HCT116 (cell line): ENCODE measurements at regions not wholly inside any gene's neighbourhood (a gene's known extent, or its start where the extent isn't known, plus 50 kb on each side); places are given as distances from the start of the nearest gene placed in this dataset.

Experiments
- ATAC-seq: fragments of 200-7000 bp; cut with Tn5 transposase; 2 replicates; pipeline ENCODE4 v1.9.1; 2020; ENCODE audit warnings: mild to moderate bottlenecking, moderate library complexity
- BruUV-seq: library from RNA; stranded (reverse); fragments of 400-500 nt; replicated peaks from 2 replicates; lab custom pipeline; 2021; lab: Mats Ljungman, UMichigan
- CTCF ChIA-PET: fragments of 300-600 bp; sonication (Branson Sonifier 250); formaldehyde crosslinking; loops from one replicate; lab custom pipeline; 2021; ENCODE audit warnings: antibody characterized with exemption; lab: Charles Lee
- POLR2A ChIA-PET: fragments of 300-600, 350-600 bp; sonication (Branson Sonifier 250); formaldehyde crosslinking; loops from one replicate; lab custom pipeline; 2021; ENCODE audit warnings: antibody characterized with exemption; lab: Charles Lee
- RAD21 ChIA-PET, 2 experiments: fragments of 300-600 bp; sonication (Branson Sonifier 250); formaldehyde crosslinking; loops; one replicate each; lab custom pipeline; 2023; ENCODE audit warnings: low total read pairs in 2 of 2; ENCODE audit not compliant: uncharacterized antibody in 2 of 2, unreplicated experiment in 2 of 2, low non-redundant PET in 1 of 2; lab: Charles Lee
- DNase-seq: peaks from one replicate; pipeline ENCODE4 v3.0.0-alpha.2; 2010; ENCODE audit warnings: low read depth, low spot score
- H2AFZ ChIP-seq: fragments of 200-600 bp; shearing (Covaris generic), sonication (generic); 2 replicates; pipeline ENCODE4 v1.6.1; 2017; ENCODE audit warnings: low read depth, mixed run types, mixed read lengths, antibody characterized with exemption, low read length; ENCODE audit not compliant: poor library complexity, severe bottlenecking
- H3K27ac ChIP-seq: 2 replicates; pipeline ENCODE4 v1.5.1; 2012; ENCODE audit warnings: low read depth, low read length
- H3K27me3 ChIP-seq: fragments of 200-600 bp; sonication (generic); 2 replicates; pipeline ENCODE4 v1.6.1; 2016; ENCODE audit warnings: mixed run types, low read length, mixed read lengths; ENCODE audit not compliant: insufficient read depth
- H3K36me3 ChIP-seq, 2 experiments: fragments of 200-500 bp in 1 of 2; fragments of 200-600 bp in 1 of 2; sonication (Bioruptor generic) in 1 of 2; sonication (generic) in 1 of 2; 2 replicates each; pipeline versions ENCODE4 v1.5.1 to v1.6.1; 2014 to 2016; ENCODE audit warnings: low read length in 2 of 2, inconsistent platforms in 1 of 2, mixed read lengths in 1 of 2, mixed run types in 1 of 2; ENCODE audit not compliant: insufficient read depth in 2 of 2, control insufficient read depth in 1 of 2
- H3K4me1 ChIP-seq, 2 experiments: fragments of 200-600 bp in 1 of 2; sonication (generic) in 1 of 2; 2 replicates each; pipeline versions ENCODE4 v1.5.1 to v1.6.1; 2012 to 2017; ENCODE audit warnings: low read length in 2 of 2, inconsistent platforms in 1 of 2, mild to moderate bottlenecking in 1 of 2, mixed read lengths in 1 of 2, mixed run types in 1 of 2, moderate library complexity in 1 of 2; ENCODE audit not compliant: insufficient read depth in 2 of 2, control insufficient read depth in 1 of 2
- H3K4me2 ChIP-seq: fragments of 200-600 bp; sonication (generic); 2 replicates; pipeline ENCODE4 v1.6.1; 2017; ENCODE audit warnings: mixed run types, low read length, mixed read lengths
- H3K4me3 ChIP-seq, 2 experiments: fragments of 200-600 bp in 1 of 2; sonication (generic) in 1 of 2; replicated peaks in 1 of 2; 2 replicates each; pipeline ENCODE4 v1.5.1; 2011 to 2016; ENCODE audit warnings: low read length in 2 of 2, control low read depth in 1 of 2, low read depth in 1 of 2, mild to moderate bottlenecking in 1 of 2, mixed read lengths in 1 of 2, mixed run types in 1 of 2
- H3K79me2 ChIP-seq: fragments of 200-600 bp; sonication (generic); 2 replicates; pipeline ENCODE4 v1.6.1; 2017; ENCODE audit warnings: mild to moderate bottlenecking, mixed run types, low read length, moderate library complexity, mixed read lengths; ENCODE audit not compliant: insufficient read depth
- H3K9ac ChIP-seq: fragments of 200-600 bp; sonication (generic); 2 replicates; pipeline ENCODE4 v1.6.1; 2016; ENCODE audit warnings: low read length, mixed read lengths
- H3K9me2 ChIP-seq: fragments of 200-600 bp; sonication (generic), shearing (Covaris generic); 2 replicates; pipeline ENCODE4 v1.6.1; 2017; ENCODE audit warnings: mixed run types, mild to moderate bottlenecking, moderate library complexity; ENCODE audit not compliant: insufficient read depth
- H3K9me3 ChIP-seq, 2 experiments: fragments of 200-500 bp in 1 of 2; fragments of 200-600 bp in 1 of 2; sonication (Bioruptor generic) in 1 of 2; sonication (generic) in 1 of 2; 2 replicates each; pipeline ENCODE4 v1.6.1; 2014 to 2017; ENCODE audit warnings: low read length in 2 of 2, mixed read lengths in 2 of 2, inconsistent platforms in 1 of 2, low read depth in 1 of 2, mild to moderate bottlenecking in 1 of 2, mixed run types in 1 of 2, moderate library complexity in 1 of 2; ENCODE audit not compliant: control insufficient read depth in 1 of 2, insufficient read depth in 1 of 2
- H4K20me1 ChIP-seq: fragments of 200-600 bp; sonication (generic), shearing (Covaris generic); 2 replicates; pipeline ENCODE4 v1.6.1; 2017; ENCODE audit warnings: mixed run types, mild to moderate bottlenecking, moderate library complexity; ENCODE audit not compliant: insufficient read depth
- EZH2 ChIP-seq: fragments of 200-600 bp; sonication (generic); IDR thresholded peaks from 2 replicates; pipeline ENCODE4 v1.6.1; 2017; ENCODE audit warnings: antibody characterized with exemption, mixed run types
- POLR2A ChIP-seq: IDR thresholded peaks from 2 replicates; pipeline ENCODE4 v1.7.0; 2011; ENCODE audit warnings: borderline replicate concordance; ENCODE audit not compliant: insufficient read depth, insufficient read length; ENCODE audit errors: extremely low read depth
- POLR2AphosphoS5 ChIP-seq: IDR thresholded peaks from 2 replicates; pipeline ENCODE4 v1.6.1; 2011; ENCODE audit warnings: mild to moderate bottlenecking, low read depth, low read length, moderate library complexity
- SIN3A ChIP-seq: IDR thresholded peaks from 2 replicates; pipeline ENCODE4 v1.6.1; 2012; ENCODE audit warnings: low read depth
- TCF7L2 ChIP-seq: IDR thresholded peaks from 2 replicates; pipeline ENCODE4 v1.7.0; 2011; ENCODE audit warnings: borderline replicate concordance, inconsistent platforms; ENCODE audit not compliant: insufficient read depth, insufficient read length; ENCODE audit errors: extremely low read depth
- YY1 ChIP-seq: IDR thresholded peaks from 2 replicates; pipeline ENCODE4 v1.6.1; 2011; ENCODE audit warnings: low read length, low read depth, moderate library complexity, mild to moderate bottlenecking; ENCODE audit not compliant: insufficient replicate concordance; ENCODE audit errors: extremely low read depth
- ZBTB33 ChIP-seq: IDR thresholded peaks from 2 replicates; pipeline ENCODE4 v1.6.1; 2011; ENCODE audit warnings: mild to moderate bottlenecking, low read length, moderate library complexity; ENCODE audit not compliant: insufficient replicate concordance; ENCODE audit errors: extremely low read depth
- ZFX ChIP-seq: fragments of 450-650 bp; IDR thresholded peaks from 2 replicates; pipeline ENCODE4 v1.6.1; 2017
- ZNF274 ChIP-seq: fragments of 200-500 bp; sonication (Bioruptor generic); IDR thresholded peaks from 2 replicates; pipeline ENCODE4 v1.6.1; 2014; ENCODE audit warnings: mild to moderate bottlenecking, low read depth, low read length, inconsistent platforms
- intact Hi-C: fragments of 100-400 bp; cut with micrococcal nuclease; formaldehyde crosslinking; loops from 2 replicates; pipeline ENCODE4 v1.10.0; 2022
- TF ChIP-seq, protein P1 (sequence below): IDR thresholded peaks from 2 replicates; pipeline ENCODE4 v1.6.1; 2012; ENCODE audit warnings: low read depth
- TF ChIP-seq, protein P2 (sequence below): IDR thresholded peaks from 2 replicates; pipeline ENCODE4 v1.6.1; 2012
- TF ChIP-seq, protein P3 (sequence below), 3 experiments: fragments of 200-600 bp in 1 of 3; sonication (generic) in 1 of 3; IDR thresholded peaks in 2 of 3; conservative IDR thresholded peaks in 1 of 3; 2 replicates each; pipeline ENCODE4 v1.5.1; 2012 to 2017; ENCODE audit warnings: low read depth in 2 of 3, low read length in 2 of 3, antibody characterized with exemption in 1 of 3, borderline replicate concordance in 1 of 3, control low read depth in 1 of 3, mild to moderate bottlenecking in 1 of 3, mixed read lengths in 1 of 3, mixed run types in 1 of 3, moderate library complexity in 1 of 3; ENCODE audit not compliant: insufficient read depth in 1 of 3

DNA sequence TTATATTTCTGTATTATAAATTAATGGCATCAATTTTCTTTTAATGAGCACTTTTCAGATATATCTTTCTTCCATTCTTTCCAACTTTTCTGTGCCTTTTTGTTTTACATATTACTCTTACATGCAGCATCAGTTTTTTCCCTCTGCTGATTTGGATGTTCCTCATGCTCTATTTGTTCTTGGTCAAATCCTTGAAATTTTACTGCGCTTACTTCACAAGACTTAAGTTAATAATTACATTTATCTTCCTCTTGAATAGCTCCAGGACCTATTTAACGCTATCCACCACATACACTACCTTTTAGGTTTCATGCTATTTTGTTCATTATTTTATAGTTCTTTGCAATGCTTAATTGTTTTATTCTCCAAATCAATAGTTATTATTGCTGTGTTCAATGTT, 97.6 kb upstream of the CTTNBP2 start:
- no peak overlapping the region for H3K27ac ChIP-seq
- no peaks in the 10 kb centered on the region for H3K27me3 ChIP-seq
- DNase-seq (no peak), ATAC-seq (no peak)
- no peak overlapping the region for H2AFZ ChIP-seq
- H4K20me1 ChIP-seq = no peaks in the 10 kb centered on the region
- no peak overlapping the region for H3K4me3 ChIP-seq
- no peak overlapping the region for H3K9ac ChIP-seq
- no TSS peak for BruUV-seq
- no peaks in the 10 kb centered on the region for H3K36me3 ChIP-seq
- intact Hi-C loops = no loop called here
- no peaks in the 10 kb centered on the region for H3K79me2 ChIP-seq
- TF ChIP-seq POLR2A = no peak
- TF ChIP-seq, protein P1, sequence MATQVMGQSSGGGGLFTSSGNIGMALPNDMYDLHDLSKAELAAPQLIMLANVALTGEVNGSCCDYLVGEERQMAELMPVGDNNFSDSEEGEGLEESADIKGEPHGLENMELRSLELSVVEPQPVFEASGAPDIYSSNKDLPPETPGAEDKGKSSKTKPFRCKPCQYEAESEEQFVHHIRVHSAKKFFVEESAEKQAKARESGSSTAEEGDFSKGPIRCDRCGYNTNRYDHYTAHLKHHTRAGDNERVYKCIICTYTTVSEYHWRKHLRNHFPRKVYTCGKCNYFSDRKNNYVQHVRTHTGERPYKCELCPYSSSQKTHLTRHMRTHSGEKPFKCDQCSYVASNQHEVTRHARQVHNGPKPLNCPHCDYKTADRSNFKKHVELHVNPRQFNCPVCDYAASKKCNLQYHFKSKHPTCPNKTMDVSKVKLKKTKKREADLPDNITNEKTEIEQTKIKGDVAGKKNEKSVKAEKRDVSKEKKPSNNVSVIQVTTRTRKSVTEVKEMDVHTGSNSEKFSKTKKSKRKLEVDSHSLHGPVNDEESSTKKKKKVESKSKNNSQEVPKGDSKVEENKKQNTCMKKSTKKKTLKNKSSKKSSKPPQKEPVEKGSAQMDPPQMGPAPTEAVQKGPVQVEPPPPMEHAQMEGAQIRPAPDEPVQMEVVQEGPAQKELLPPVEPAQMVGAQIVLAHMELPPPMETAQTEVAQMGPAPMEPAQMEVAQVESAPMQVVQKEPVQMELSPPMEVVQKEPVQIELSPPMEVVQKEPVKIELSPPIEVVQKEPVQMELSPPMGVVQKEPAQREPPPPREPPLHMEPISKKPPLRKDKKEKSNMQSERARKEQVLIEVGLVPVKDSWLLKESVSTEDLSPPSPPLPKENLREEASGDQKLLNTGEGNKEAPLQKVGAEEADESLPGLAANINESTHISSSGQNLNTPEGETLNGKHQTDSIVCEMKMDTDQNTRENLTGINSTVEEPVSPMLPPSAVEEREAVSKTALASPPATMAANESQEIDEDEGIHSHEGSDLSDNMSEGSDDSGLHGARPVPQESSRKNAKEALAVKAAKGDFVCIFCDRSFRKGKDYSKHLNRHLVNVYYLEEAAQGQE = no peak
- no peak for TF ChIP-seq YY1
- TF ChIP-seq TCF7L2 = no peak
- no peak for TF ChIP-seq EZH2
- no peak for TF ChIP-seq ZNF274
- TF ChIP-seq, protein P2, sequence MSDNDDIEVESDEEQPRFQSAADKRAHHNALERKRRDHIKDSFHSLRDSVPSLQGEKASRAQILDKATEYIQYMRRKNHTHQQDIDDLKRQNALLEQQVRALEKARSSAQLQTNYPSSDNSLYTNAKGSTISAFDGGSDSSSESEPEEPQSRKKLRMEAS = no peak
- no peak for TF ChIP-seq ZBTB33
- TF ChIP-seq SIN3A = no peak
- no peak for TF ChIP-seq POLR2AphosphoS5
- TF ChIP-seq ZFX = no peak
- TF ChIP-seq, protein P3, sequence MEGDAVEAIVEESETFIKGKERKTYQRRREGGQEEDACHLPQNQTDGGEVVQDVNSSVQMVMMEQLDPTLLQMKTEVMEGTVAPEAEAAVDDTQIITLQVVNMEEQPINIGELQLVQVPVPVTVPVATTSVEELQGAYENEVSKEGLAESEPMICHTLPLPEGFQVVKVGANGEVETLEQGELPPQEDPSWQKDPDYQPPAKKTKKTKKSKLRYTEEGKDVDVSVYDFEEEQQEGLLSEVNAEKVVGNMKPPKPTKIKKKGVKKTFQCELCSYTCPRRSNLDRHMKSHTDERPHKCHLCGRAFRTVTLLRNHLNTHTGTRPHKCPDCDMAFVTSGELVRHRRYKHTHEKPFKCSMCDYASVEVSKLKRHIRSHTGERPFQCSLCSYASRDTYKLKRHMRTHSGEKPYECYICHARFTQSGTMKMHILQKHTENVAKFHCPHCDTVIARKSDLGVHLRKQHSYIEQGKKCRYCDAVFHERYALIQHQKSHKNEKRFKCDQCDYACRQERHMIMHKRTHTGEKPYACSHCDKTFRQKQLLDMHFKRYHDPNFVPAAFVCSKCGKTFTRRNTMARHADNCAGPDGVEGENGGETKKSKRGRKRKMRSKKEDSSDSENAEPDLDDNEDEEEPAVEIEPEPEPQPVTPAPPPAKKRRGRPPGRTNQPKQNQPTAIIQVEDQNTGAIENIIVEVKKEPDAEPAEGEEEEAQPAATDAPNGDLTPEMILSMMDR (IDR thresholded peaks at IDR 0.05 in 2 of 3, conservative IDR thresholded peaks at IDR 0.05 in 1 of 3; ENCODE audit: borderline replicate concordance in 1 of 3, insufficient read depth in 1 of 3, low read depth in 2 of 3, low read length in 2 of 3) = no peak
- H3K9me2 ChIP-seq = no peaks in the 10 kb centered on the region
- ChIA-PET POLR2A (no interaction called here), CTCF (no interaction called here), RAD21 (no interaction called here)
- H3K4me1 ChIP-seq = no peaks in the 10 kb centered on the region
- no peak overlapping the region for H3K4me2 ChIP-seq
- H3K9me3 ChIP-seq = no peaks in the 10 kb centered on the region
